HL-60/S4 (cell line): ENCODE measurements at regions not wholly inside any gene's neighbourhood (a gene's known extent, or its start where the extent isn't known, plus 50 kb on each side); places are given as distances from the start of the nearest gene placed in this dataset.

Source experiments
- in situ Hi-C: fragments of 300-500 bp; cut with MboI; formaldehyde crosslinking; loops from 2 replicates; pipeline ENCODE4 v1.14.3; 2022; ENCODE audit warnings: low sequenced_read_pairs

DNA sequence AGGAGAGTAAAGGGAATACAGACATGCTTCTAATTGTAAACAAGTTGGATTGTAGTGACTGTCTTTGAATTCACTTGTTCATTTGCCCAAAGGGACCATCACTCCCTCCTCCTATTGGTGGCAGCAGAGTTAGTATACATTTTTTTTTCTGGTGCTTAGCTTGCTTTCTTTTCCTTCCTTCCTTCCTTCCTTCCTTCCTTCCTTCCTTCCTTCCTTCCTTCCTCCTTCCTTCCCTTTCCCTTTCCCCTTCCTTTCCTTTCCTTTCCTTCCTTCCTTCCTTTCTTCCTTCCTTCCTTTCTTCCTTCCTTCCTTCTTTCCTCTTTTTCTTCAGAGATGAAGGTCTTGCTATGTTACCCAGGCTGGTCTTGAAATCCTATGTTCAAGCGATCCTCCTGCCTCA is 94.8 kb upstream of the ATP6AP2 start:
- in situ Hi-C loops: no loop called here

DNA sequence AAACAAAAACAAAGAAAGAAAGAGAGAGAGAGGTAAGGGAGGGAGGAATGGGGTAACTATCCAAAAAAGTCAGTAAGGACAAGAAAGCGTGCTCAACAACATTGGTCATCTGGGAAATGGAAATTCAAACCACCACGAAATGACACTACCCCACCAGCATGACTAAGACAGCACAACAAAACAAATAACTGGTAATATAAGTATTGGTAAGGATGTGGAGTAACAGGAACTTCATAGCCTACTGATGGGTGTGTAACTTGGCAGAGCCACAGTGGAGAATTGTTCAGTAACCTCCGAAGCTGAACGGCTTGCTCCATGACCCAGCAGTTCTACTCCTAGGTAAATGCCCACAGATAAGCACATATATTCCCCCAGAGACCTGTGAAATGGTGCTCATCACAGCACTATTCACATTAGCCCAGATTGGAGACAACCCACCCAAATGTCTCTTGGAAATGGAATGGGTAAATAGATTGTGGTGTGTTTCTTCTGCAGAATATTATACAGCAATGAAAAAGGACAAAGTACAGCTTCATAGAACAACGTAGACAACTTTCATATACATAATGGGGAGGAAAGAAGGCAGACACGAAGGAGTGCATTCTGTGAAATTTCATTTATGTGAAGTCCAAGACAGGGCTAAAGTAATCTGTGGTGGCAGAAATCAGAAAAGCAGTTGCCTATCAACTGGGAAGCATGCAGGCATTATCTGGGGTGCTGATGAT is 95.5 kb upstream of the ATP6AP2 start:
- in situ Hi-C loops: no loop called here

DNA sequence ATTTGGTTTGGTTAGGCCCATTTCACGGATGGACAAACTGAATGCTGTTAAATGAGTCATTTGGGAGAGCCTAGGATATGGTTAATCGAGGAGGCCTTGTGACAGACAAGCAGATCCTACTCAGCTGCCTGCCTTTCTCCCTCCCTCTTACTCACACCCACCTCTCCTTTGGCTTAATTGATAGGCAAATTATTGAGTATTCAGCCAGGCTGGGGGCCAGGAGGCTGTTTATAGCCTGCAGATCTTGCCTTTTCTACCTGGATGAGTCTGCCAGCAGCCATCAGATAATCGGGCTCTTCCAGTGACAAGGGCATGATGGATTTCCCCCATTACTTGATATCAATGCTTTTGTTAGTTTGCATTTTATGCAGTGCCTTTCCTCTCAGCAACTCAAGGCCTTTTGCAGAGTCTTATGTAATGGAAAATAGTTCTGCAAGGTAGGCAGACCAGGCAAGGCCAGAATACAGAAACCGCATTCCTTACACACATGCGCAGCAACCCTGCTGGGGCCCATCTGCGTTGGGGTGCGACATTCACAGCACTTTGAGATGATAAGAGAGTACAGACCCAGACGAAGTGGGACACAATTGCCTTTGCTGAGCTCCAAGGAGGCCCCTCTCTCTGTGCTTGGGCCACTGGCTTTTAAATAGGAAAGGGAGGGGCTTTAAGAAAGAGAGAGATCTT is 96.2 kb upstream of the ATP6AP2 start:
- in situ Hi-C loops: no loop called here

DNA sequence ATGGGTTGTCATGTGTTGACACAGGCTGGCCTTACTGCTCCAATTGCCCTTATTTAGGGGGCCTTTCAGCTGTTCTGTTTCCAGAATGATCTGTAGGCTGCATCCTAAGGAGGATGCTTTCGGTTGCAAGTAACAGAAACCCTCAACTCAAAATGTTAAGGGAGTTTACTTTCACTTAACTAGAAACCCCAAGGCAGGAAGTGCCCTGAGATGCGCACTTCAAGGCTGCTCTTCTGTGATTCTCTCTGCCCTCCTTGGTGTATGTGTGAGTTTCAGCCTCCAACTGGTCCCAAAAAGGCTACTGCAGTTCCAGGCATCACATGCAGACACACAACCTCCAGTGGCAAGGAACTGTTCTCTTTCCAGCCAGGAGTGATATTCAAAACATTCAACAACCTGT is 97.3 kb upstream of the ATP6AP2 start:
- in situ Hi-C loops: no loop called here

DNA sequence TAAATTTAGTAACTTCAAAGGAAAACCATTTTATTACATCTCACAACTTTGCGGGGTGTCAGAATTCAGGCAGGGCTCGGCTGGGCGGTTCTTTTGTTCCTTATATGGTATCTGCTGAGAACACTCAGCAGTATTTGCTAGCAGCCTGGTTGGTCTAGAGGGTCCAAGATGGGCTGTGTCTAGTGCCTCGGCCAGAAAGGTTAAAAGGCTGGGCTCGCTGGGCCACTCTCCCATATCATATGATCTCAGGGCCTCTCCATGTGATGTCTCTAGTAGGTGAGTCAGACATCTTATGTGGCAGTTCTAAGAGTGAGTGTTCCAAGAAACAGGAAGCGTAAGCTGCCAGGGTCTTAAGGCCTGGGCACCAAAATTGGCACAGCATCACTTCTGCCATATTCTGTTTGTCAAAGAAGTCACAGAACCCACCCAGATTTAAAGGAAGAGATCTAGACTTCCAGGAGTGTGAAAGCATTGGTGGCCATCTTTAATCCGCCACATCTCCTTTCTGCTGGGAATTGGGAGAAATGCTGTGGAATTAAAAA is 100.9 kb upstream of the ATP6AP2 start:
- in situ Hi-C loops: no loop called here

DNA sequence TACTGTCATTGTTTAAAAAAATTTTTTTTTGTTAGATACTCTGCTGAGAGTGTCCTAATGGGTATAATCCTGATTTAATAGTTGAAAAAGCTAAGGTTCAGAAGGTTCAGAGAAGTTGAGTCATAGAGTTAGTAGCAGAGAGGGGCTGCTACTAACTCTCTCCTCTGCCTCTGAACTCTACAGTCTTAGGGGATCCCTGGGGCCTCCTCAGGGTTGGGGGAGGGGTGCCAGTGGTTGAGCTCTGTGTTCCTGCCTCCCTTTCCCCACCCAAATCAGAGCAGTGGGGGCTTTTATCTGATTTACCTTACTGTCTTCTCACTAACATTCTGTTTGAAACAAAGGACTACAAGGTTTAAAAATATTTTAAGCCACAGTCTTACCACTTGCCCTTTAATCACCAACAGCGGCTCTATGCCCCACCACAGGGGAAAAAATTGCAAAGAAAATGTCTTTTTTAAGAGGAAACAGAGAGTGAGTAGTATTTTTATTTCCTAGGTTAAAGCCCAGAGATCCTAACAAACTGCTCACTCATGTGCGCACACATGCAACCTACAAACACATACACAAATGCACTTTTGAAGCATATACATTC is 102.2 kb upstream of the ATP6AP2 start:
- in situ Hi-C loops: no loop called here

DNA sequence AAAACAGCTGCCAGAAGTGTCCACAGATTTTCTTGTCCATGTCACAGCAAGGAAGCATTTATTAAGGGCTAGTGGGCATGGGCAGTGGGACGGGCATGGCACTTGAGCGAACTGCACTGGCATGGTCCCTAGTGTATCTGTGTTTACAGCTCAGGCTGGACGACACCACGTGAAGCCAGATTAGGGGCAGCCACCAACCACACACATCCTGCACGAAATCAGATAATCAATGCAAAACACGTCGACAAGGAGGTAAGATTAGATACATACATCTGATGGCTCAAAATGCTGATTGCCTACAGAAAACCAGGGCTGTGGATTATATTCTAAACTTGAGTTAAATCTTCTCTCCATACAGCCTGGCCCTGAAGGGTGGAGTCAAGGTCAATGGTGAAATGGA is 103.8 kb upstream of the ATP6AP2 start:
- in situ Hi-C loops: no loop called here

DNA sequence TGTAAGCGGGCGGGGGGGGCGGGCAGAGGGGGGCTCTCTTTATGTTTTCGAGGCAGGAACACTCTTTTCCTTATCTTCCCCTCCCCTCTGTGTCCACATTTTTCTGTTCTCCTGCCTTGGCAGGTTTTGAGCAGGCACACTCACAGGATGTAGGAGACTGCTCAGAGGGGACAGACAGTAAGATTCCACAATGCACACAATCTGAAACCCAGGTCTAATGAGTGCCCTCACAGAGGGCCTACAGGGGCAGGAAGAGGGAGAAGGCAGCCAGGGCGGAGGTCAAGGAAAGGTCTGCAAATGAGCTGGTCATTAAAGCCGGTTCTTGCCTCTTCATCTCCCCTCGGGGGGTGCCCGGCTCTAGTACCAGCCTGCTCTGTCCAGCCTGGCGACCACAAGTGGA is 106.1 kb upstream of the ATP6AP2 start:
- in situ Hi-C loops: no loop called here

DNA sequence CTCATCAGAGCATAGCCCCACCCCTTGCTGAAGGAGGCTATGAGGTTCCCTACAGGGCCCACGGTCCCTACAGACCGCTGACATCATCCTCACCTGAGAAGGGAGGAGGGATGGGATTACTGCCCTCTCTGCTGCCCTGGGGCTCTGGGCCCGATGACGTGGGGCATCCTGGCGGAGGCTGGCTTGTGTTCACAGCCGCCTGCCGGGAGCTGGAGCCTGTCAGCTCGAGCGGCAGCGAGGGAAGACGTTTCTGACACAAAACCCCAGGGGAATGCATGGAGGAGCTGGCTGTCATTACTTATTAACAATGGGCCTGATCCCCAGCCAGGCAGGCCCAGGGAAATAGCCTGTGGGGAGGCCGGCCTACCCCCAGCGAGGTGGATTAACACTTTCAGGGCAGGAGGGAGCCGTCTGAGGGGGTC is 106.6 kb upstream of the ATP6AP2 start:
- in situ Hi-C loops: no loop called here

DNA sequence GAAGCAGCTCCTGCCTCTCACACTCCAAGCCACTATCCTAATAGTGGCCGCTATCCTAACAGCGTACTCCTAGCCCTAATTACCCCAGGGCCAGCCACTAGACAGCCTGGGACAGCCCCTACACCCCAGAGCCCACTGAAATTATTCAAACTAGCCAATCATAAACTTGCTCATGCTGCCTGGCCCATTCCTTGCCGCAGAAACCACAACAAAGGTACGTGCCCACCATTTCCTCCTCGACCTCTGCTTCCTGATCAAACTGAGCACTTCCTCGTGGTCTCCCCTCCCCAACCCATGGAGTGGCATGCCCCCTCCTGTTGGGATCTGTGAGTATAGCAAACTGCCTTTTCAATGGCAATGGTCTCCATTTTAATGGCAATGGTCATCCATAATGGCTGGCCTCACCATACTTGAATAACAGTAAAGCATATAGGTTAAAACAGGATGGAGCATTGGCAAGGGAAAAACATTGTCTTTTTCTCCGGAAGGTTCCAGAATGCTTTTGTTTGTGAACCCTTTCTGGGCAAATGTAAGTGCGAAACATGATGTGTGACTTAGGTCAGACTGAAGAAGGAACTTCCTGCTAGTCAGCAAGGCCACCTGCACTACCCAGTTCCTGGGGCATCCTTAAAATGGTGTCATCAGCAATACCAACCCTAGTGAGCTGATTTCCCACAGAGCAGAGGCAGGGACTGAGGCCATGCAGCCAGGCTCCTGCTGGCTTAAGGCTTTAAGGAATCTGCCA is 107.1 kb upstream of the ATP6AP2 start:
- in situ Hi-C loops: no loop called here

DNA sequence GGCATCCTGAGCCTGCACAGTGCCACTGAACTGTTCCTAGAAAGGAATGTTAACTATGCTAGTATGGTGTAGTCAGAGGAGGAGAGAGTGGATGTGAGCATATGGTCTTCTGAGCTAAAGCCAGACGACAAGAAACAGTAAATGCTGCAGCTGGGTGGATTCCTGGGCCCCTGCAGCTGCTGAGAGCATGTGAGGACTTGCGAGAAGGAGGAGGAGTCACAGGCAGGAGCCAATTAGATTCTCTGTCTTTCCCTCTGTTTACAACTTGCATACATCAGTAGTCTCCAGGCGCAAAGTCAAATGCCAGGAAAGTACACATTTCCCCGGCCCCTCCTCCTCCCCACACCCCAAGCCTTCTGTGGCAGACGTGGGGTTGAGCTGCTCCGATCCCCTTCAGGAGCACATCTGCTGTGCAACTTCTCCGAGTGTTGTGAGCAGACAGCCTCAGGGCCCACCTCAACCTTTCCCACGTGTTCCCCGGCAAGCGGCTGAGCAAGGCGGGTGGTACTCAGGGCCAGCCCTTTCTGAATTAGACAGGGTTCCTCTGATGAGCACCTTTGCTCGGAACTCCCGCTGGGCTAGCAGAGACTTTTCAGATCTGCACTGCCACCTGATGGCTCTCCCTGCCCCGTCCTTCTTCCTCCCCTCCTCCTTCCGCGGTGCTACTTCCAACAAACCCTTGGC is 108.7 kb upstream of the ATP6AP2 start:
- in situ Hi-C loops: no loop called here

DNA sequence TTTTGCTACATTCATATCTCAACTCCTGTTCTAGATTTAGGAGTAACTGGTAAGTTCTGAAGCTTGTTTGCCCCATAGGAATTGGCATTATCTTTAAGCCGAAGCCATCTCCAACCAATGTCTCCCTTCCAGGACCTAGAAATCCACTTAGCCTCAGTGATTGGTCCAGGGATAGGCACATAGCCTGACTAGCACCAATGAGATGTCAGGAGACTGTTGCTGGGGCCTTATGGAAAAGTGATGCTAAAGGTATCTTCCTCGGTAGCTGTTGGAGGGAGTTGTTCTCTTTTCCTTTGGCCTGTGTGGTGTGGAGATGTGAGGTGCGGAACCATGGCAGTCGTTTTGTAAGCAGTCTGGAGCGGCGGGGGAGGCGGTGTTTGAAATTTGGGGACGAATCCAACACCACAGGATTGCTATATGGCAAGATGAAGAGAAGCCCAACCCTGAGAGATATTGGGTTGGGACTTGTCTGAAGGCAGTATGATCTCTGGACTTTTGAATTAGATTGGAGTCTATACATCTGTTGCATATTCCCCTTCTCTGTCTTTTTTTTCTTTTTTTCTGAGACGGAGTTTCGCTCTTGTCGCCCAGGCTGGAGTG is 109.8 kb upstream of the ATP6AP2 start:
- in situ Hi-C loops: no loop called here

DNA sequence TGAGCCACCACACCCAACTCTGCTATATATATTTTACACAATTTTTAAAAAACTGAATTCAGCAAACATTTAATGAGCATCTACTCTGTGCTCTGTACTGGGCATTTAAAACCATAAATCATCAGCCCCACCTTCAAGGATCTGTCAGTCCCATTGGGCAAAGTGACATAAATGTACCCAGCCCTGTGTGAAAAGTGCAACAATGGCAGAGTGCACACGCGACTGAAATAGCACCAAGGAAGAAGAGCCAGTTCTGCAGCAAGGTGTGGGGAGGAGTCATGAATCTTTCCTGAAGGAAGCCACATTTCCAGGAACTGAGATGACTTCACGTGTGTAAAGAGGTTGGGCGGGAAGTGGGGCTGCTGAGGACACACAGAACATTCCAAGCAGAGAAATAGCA is 111.5 kb upstream of the ATP6AP2 start:
- in situ Hi-C loops: no loop called here

DNA sequence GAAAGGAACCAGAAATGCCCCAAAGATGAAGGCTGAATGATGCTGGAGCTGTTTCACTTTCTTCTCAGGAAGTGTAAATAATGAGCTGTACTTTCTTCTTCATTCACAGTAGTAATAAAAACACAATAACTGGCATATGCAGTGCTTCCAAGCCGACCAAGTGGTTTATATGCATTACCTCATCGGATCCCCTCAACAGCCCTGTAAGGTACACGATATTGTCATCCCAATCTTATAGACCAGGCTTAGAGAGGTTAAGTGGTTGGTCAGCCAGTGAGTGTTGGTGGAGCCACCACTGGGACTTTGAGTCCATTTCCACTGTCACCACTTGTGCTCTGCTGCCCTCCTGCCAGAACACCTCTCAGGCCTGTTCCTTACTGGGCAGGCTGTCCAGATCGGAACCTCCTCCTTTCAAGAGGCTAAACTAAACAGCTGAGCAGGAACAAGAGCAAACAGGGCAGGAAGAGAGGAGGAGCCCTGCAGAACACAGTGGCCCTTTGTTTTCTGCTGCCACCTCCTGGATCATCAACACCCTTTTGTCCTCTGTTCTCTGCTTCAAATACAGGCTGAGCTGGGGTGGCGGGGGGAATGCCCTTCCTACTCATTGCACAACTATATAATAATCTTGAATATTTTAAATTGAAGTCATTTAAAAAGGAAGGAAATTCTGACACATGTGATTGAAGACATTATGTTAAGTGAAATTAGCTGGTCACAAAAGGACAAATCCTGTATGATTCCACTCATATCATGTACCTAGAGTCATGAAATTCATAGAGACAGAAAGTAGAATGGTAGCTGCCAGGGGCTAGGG is 112.5 kb upstream of the ATP6AP2 start:
- in situ Hi-C loops: no loop called here

DNA sequence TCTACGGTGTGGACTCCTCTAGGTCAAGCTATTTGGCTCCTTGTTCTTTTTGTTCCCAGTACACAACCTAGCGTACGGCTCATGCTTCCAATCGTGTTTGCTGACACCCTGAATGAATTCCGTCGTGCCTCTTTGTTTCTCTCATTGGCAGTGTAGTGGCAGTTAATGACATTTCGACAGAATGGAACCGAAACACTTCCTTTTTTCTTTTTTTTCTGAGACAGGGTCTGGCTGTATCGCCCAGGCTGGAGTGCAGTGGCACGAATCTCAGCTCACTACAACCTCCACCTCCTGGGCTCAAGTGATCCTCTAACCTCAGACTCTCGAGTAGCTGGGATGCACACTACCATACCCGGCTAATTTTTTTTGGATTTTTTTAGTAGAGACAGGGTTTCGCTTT is 113.3 kb upstream of the ATP6AP2 start:
- in situ Hi-C loops: no loop called here

DNA sequence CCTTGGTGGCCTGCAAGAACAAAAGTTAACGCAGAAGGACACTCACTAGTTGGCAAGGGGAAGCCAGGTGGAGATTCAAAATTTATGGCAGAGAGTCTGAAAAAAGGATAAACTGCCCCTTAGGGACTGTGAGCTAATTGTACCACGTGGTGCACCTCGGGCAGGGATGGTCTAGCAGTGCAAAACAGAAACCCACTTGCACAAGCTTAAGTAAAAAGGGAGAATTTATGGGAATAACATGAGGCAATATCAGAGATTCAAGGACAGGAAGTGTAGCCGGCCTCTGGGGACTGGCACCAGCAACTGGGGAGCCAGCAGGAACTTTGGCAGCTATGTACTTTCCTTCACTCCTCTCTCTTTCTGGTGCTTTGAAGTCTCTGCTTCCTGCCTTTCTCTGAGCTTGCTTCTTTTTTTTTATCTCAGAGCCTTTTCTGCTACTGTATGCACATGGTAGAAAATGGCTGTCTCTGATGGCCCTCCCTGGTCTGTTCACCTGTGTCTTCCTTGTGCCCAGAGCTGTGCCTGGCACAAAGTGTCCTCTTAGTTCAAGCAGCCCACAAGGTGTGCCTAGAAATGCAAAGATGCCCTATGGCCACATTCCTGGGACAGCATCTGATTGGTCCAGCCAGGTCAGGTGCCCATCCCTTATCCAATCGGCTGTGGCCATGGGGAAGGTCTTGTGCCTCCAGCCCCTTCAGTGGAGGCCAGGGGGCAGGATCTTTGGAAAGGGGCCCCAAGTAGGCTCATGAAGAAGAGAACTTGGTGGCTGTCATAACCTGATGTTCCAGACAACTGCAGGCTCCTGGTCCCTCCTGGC is 114.8 kb upstream of the ATP6AP2 start:
- in situ Hi-C loops: no loop called here

DNA sequence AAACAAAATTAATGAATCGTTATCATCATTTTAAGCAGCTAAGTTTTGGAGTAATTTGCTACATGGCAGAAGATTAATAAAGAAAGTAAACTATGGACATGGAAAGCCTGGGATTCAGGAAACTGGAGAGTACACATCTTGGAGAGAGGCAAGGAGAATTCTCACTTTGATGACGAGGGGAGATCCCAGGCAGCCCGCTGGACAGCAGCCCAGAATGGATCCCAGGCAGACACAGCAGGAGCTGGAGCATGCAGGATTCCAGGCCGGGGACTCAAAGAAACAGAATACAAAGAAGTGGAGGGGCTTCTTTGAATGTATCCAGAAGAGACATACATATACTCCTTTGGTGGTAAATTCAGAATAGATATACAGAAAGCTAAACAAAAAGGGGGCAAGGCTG is 118.0 kb upstream of the ATP6AP2 start:
- in situ Hi-C loops: no loop called here

DNA sequence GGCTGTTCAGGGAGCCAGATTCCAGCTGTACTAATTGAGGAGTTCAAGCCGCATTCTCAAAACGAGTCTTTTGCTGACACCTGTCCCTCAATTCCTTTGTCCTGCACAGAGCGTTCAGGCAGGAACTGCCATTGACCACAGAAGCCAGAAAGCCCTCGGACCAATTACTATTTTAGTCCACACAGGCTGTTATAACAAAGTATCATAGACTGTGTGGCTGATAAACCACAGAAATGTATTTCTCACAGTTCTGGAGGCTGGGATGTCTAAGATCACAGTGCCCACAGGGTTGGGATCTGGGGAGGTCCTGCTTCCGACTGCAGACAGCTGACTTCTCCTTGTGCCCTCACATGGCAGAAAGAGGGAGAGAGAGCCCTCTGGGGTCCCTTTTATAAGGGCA is 119.8 kb upstream of the ATP6AP2 start:
- in situ Hi-C loops: no loop called here
